Activated T-helper 1 cell treated with anti-CD3 and anti-CD28 coated beads, Interleukin-2, amount 50 U/mL, for 16 hours (primary cell): ENCODE measurements at regions not wholly inside any gene's neighbourhood (a gene's known extent, or its start where the extent isn't known, plus 50 kb on each side); places are given as distances from the start of the nearest gene placed in this dataset.

Experiments used
- DNase-seq, 2 donors: peaks; one replicate each; pipeline ENCODE4 v3.0.0-alpha.2; 2020; ENCODE audit warnings: low read depth in 1 of 2, low spot score in 1 of 2

GRCh38 chr18:41466436-41467160 is 488.4 kb upstream of the PIK3C3 start:
- DNase-seq = no peak

- no peak for DNase-seq
These were observed 489.6 kb upstream of the PIK3C3 start for GRCh38 chr18:41465386-41465785.

- DNase-seq = no peak
These were observed 490.8 kb upstream of the PIK3C3 start for GRCh38 chr18:41464278-41464677.

- no peak for DNase-seq
These were observed 492.1 kb upstream of the PIK3C3 start for GRCh38 chr18:41462946-41463345.

GRCh38 chr18:41461114-41461513 is 493.9 kb upstream of the PIK3C3 start:
- no peak for DNase-seq

GRCh38 chr18:41459656-41460055 is 495.4 kb upstream of the PIK3C3 start:
- no peak for DNase-seq

GRCh38 chr18:41458376-41458775 is 496.7 kb upstream of the PIK3C3 start:
- no peak for DNase-seq

GRCh38 chr18:41457765-41458326 is 497.2 kb upstream of the PIK3C3 start:
- no peak for DNase-seq

GRCh38 chr18:41456831-41457230 is 498.2 kb upstream of the PIK3C3 start:
- no peak for DNase-seq

- DNase-seq = no peak
These were observed 505.4 kb upstream of the PIK3C3 start for GRCh38 chr18:41449612-41450011.

- DNase-seq = no peak
These were observed 510.1 kb upstream of the PIK3C3 start for GRCh38 chr18:41444943-41445342.

GRCh38 chr18:41436772-41437171 is 518.3 kb upstream of the PIK3C3 start:
- no peak for DNase-seq

GRCh38 chr18:41418598-41418997 is 536.4 kb upstream of the PIK3C3 start:
- DNase-seq = no peak

GRCh38 chr18:41416044-41416443 is 539.0 kb upstream of the PIK3C3 start:
- DNase-seq = no peak

GRCh38 chr18:41410006-41410405 is 545.0 kb upstream of the PIK3C3 start:
- DNase-seq = no peak

GRCh38 chr18:41406834-41407233 is 548.2 kb upstream of the PIK3C3 start:
- no peak for DNase-seq

- no peak for DNase-seq
These were observed 558.2 kb upstream of the PIK3C3 start for GRCh38 chr18:41396861-41397260.

GRCh38 chr18:41396211-41396610 is 558.8 kb upstream of the PIK3C3 start:
- DNase-seq = no peak

GRCh38 chr18:41395695-41396094 is 559.3 kb upstream of the PIK3C3 start:
- no peak for DNase-seq

GRCh38 chr18:41391616-41392595 is 563.1 kb upstream of the PIK3C3 start:
- DNase-seq = no peak

GRCh38 chr18:41390309-41390708 is 564.7 kb upstream of the PIK3C3 start:
- DNase-seq = no peak

GRCh38 chr18:41378598-41378997 is 576.4 kb upstream of the PIK3C3 start:
- no peak for DNase-seq
